ENCODE measurements at regions not wholly inside any gene's neighbourhood (a gene's known extent, or its start where the extent isn't known, plus 50 kb on each side); places are given as distances from the start of the nearest gene placed in this dataset.

DNA sequence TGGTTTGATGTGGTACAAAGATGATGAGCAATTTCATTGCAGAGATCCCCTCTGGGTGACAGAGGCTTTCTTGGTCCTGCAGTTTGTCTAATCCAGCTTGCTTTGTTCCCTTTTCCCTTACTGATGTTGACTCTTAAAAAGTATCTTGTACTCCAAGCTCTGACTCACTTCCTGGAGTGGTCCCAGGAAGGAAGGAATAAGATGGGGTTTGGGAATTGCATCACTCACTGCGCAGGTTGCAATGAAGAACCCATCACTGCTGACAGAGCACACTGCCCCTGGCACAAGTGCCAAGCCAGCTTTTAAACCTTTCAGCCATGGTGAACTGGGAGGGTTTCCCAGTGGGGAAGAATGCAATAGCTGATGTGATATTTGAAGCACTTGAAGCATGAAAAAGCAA lies 662.2 kb upstream of the CTNND2 start:
- TF ChIP-seq, protein P1, sequence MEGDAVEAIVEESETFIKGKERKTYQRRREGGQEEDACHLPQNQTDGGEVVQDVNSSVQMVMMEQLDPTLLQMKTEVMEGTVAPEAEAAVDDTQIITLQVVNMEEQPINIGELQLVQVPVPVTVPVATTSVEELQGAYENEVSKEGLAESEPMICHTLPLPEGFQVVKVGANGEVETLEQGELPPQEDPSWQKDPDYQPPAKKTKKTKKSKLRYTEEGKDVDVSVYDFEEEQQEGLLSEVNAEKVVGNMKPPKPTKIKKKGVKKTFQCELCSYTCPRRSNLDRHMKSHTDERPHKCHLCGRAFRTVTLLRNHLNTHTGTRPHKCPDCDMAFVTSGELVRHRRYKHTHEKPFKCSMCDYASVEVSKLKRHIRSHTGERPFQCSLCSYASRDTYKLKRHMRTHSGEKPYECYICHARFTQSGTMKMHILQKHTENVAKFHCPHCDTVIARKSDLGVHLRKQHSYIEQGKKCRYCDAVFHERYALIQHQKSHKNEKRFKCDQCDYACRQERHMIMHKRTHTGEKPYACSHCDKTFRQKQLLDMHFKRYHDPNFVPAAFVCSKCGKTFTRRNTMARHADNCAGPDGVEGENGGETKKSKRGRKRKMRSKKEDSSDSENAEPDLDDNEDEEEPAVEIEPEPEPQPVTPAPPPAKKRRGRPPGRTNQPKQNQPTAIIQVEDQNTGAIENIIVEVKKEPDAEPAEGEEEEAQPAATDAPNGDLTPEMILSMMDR (conservative IDR thresholded peaks at IDR 0.05; ENCODE audit: low read length): no peak
- no peak for TF ChIP-seq EZH2phosphoT487 (IDR thresholded peaks at IDR 0.05; ENCODE audit: borderline replicate concordance, low read depth, low read length)
